Progenitor cell of endocrine pancreas (in vitro differentiated cells): ENCODE measurements at regions not wholly inside any gene's neighbourhood (a gene's known extent, or its start where the extent isn't known, plus 50 kb on each side); places are given as distances from the start of the nearest gene placed in this dataset.

ENCODE experiments used
- DNase-seq: peaks from one replicate; pipeline ENCODE4 v3.0.0; 2021; ENCODE audit warnings: low spot score; ENCODE audit not compliant: unreplicated experiment
- H3K27ac Mint-ChIP-seq: 2 replicates; pipeline ENCODE4 v1.8.0; 2021; ENCODE audit warnings: mild to moderate bottlenecking, moderate library complexity, mixed read lengths
- H3K27me3 Mint-ChIP-seq: 2 replicates; pipeline ENCODE4 v1.8.0; 2021; ENCODE audit warnings: mixed read lengths
- H3K36me3 Mint-ChIP-seq: 2 replicates; pipeline ENCODE4 v1.8.0; 2022; ENCODE audit warnings: mixed read lengths; ENCODE audit not compliant: insufficient read depth
- H3K4me1 Mint-ChIP-seq: 2 replicates; pipeline ENCODE4 v1.8.0; 2021; ENCODE audit warnings: low read depth, mixed read lengths
- H3K4me3 Mint-ChIP-seq: 2 replicates; pipeline ENCODE4 v1.8.0; 2021; ENCODE audit warnings: low read depth, mild to moderate bottlenecking, moderate library complexity, mixed read lengths
- H3K9me3 Mint-ChIP-seq: 2 replicates; pipeline ENCODE4 v1.8.0; 2021; ENCODE audit warnings: low read depth, mixed read lengths
- CTCF ChIP-seq: fragments of 200-600 bp; sonication (generic); IDR thresholded peaks from one replicate; pipeline ENCODE4 v1.5.0; 2021; ENCODE audit warnings: antibody characterized with exemption, mild to moderate bottlenecking; ENCODE audit not compliant: unreplicated experiment

GRCh38 chr9:11558043-11558442, 945.2 kb upstream of the PTPRD start:
- Mint-ChIP-seq H3K4me3 (no peak overlapping the region), H3K9me3 (no peaks in the 10 kb centered on the region), H3K4me1 (no peaks in the 10 kb centered on the region), H3K27me3 (no peaks in the 10 kb centered on the region), H3K27ac (no peak overlapping the region), H3K36me3 (no peaks in the 10 kb centered on the region)
- no peak for DNase-seq
- TF ChIP-seq CTCF = no peak

- Mint-ChIP-seq H3K36me3 (no peaks in the 10 kb centered on the region), H3K9me3 (peaks cover 4% of the 10 kb centered on the region), H3K27ac (no peak overlapping the region), H3K4me3 (no peak overlapping the region), H3K27me3 (no peaks in the 10 kb centered on the region), H3K4me1 (no peaks in the 10 kb centered on the region)
- no peak for DNase-seq
- no peak for TF ChIP-seq CTCF
These were observed 946.4 kb upstream of the PTPRD start for GRCh38 chr9:11559001-11559776.

- Mint-ChIP-seq H3K4me3 (no peak overlapping the region), H3K27ac (no peak overlapping the region)
- no peak for TF ChIP-seq CTCF
These were observed 964.7 kb upstream of the PTPRD start for GRCh38 chr9:11577522-11577921.

GRCh38 chr9:11595756-11596155, 983.0 kb upstream of the PTPRD start:
- Mint-ChIP-seq H3K36me3 (no peaks in the 10 kb centered on the region), H3K9me3 (peaks cover 2% of the 10 kb centered on the region), H3K27me3 (no peaks in the 10 kb centered on the region), H3K4me1 (no peaks in the 10 kb centered on the region), H3K4me3 (no peak overlapping the region), H3K27ac (no peak overlapping the region)
- no peak for TF ChIP-seq CTCF
- no peak for DNase-seq

More at GRCh38 chr9:11577522-11577921, 964.7 kb upstream of the PTPRD start:
- no peaks in the 10 kb centered on the region for H3K27me3 Mint-ChIP-seq
- no peaks in the 10 kb centered on the region for H3K36me3 Mint-ChIP-seq
- no peaks in the 10 kb centered on the region for H3K9me3 Mint-ChIP-seq
- no peak for DNase-seq
- H3K4me1 Mint-ChIP-seq = no peaks in the 10 kb centered on the region

GRCh38 chr9:11618241-11618805, 1005.5 kb upstream of the PTPRD start:
- H3K4me3 Mint-ChIP-seq = no peak overlapping the region
- no peak for DNase-seq
- H3K27me3 Mint-ChIP-seq = no peaks in the 10 kb centered on the region
- H3K4me1 Mint-ChIP-seq = no peaks in the 10 kb centered on the region
- H3K27ac Mint-ChIP-seq = no peak overlapping the region
- H3K9me3 Mint-ChIP-seq = peaks cover 4% of the 10 kb centered on the region
- TF ChIP-seq CTCF = no peak
- H3K36me3 Mint-ChIP-seq = no peaks in the 10 kb centered on the region
